HepG2 (cell line): ENCODE measurements at regions not wholly inside any gene's neighbourhood (a gene's known extent, or its start where the extent isn't known, plus 50 kb on each side); places are given as distances from the start of the nearest gene placed in this dataset.

Experiments
- ATAC-seq: fragments of 200-7000 bp; cut with Tn5 transposase; 3 replicates; pipeline ENCODE4 v1.9.1; 2020; ENCODE audit warnings: mild to moderate bottlenecking, moderate library complexity
- BruUV-seq: library from RNA; stranded (reverse); fragments of 400-500 nt; replicated peaks from 2 replicates; lab custom pipeline; 2021; lab: Mats Ljungman, UMichigan
- CTCF ChIA-PET: fragments of 300-600 bp; formaldehyde crosslinking; extraction: SDS; loops from one replicate; lab custom pipeline; 2021; ENCODE audit warnings: low total read pairs, inconsistent platforms, low intra/inter-chr PET ratio; lab: Yijun Ruan, JAX
- POLR2A ChIA-PET: fragments of 350-600 bp; sonication (Branson Sonifier 250); formaldehyde crosslinking; loops from one replicate; lab custom pipeline; 2020; ENCODE audit warnings: antibody characterized with exemption, inconsistent platforms; lab: Yijun Ruan, JAX
- DNase-seq: peaks from one replicate; pipeline ENCODE4 v3.0.0-alpha.2; 2015; ENCODE audit warnings: low spot score
- FAIRE-seq: peaks from 3 replicates; lab custom pipeline; 2011; peaks lifted over from hg19 to GRCh38; lab: Jason Lieb, UNC
- H2AFZ ChIP-seq: one replicate; pipeline ENCODE4 v1.6.1; 2011; ENCODE audit warnings: low read length, inconsistent platforms
- H3K27ac ChIP-seq: fragments of 300-600 bp; 3 replicates; pipeline ENCODE4 v1.8.0; 2011; ENCODE audit warnings: mixed run types, mild to moderate bottlenecking, mixed read lengths, low read length, inconsistent platforms; ENCODE audit not compliant: insufficient read depth; ENCODE audit errors: extremely low read length
- H3K27me3 ChIP-seq, 2 experiments: fragments of 200-600 bp in 1 of 2; 2 replicates in 1 of 2; 3 replicates in 1 of 2; pipeline versions ENCODE4 v1.6.0 to v1.8.0; 2011; ENCODE audit warnings: low read length in 2 of 2, mild to moderate bottlenecking in 2 of 2, moderate library complexity in 2 of 2, inconsistent platforms in 1 of 2; ENCODE audit not compliant: insufficient read depth in 2 of 2, control insufficient read depth in 1 of 2
- H3K36me3 ChIP-seq, 2 experiments: fragments of 200-600 bp in 1 of 2; replicated peaks in 1 of 2; 2 replicates in 1 of 2; 3 replicates in 1 of 2; pipeline versions ENCODE4 v1.5.1 to v1.8.0; 2011; ENCODE audit warnings: low read length in 2 of 2, inconsistent platforms in 1 of 2; ENCODE audit not compliant: insufficient read depth in 2 of 2, control insufficient read depth in 1 of 2
- H3K4me1 ChIP-seq: 2 replicates; pipeline ENCODE4 v1.5.1; 2012; ENCODE audit warnings: low read length, inconsistent platforms; ENCODE audit not compliant: insufficient read depth
- H3K4me2 ChIP-seq: 2 replicates; pipeline ENCODE4 v1.6.0; 2011; ENCODE audit warnings: low read depth, low read length, inconsistent platforms
- H3K4me3 ChIP-seq, 3 experiments: fragments of 200-600 bp in 1 of 3; sonication (generic), shearing (Covaris generic) in 1 of 3; replicated peaks in 1 of 3; 2 replicates each; pipeline ENCODE4 v1.5.1; 2011 to 2016; ENCODE audit warnings: low read length in 3 of 3, inconsistent platforms in 2 of 3, low read depth in 2 of 3, mild to moderate bottlenecking in 2 of 3, control low read depth in 1 of 3, mixed read lengths in 1 of 3; ENCODE audit not compliant: insufficient read depth in 1 of 3
- H3K79me2 ChIP-seq: one replicate; pipeline ENCODE4 v1.6.1; 2011; ENCODE audit warnings: low read length, inconsistent platforms; ENCODE audit not compliant: insufficient read depth
- H3K9ac ChIP-seq: 2 replicates; pipeline ENCODE4 v1.6.0; 2011; ENCODE audit warnings: mild to moderate bottlenecking, low read depth, low read length, inconsistent platforms; ENCODE audit not compliant: insufficient read depth
- H3K9me3 ChIP-seq: 2 replicates; pipeline ENCODE4 v1.5.1; 2012; ENCODE audit warnings: mild to moderate bottlenecking, low read length
- H4K20me1 ChIP-seq: 2 replicates; pipeline ENCODE4 v1.6.0; 2011; ENCODE audit warnings: inconsistent platforms, mild to moderate bottlenecking, low read length, moderate library complexity; ENCODE audit not compliant: insufficient read depth
- AHDC1 ChIP-seq: sonication (generic); formaldehyde crosslinking; IDR thresholded peaks from 2 replicates; pipeline ENCODE4 v1.5.1; 2020; ENCODE audit warnings: mild to moderate bottlenecking, missing genetic modification reagents, borderline replicate concordance
- JUN ChIP-seq: sonication (generic); formaldehyde crosslinking; IDR thresholded peaks from 2 replicates; pipeline ENCODE4 v1.4.0; 2020; ENCODE audit warnings: mild to moderate bottlenecking, missing genetic modification reagents
- MAZ ChIP-seq, 2 experiments: sonication (generic) in 1 of 2; formaldehyde crosslinking in 1 of 2; IDR thresholded peaks; 2 replicates each; pipeline versions ENCODE4 v1.5.0 to v1.6.1; 2012 to 2020; ENCODE audit warnings: low read depth in 2 of 2, mild to moderate bottlenecking in 2 of 2, borderline replicate concordance in 1 of 2, improper control_type of control experiment in 1 of 2, low read length in 1 of 2, missing genetic modification reagents in 1 of 2, moderate library complexity in 1 of 2
- MZF1 ChIP-seq: sonication (generic); formaldehyde crosslinking; IDR thresholded peaks from 2 replicates; pipeline ENCODE4 v1.8.1; 2023; ENCODE audit warnings: mild to moderate bottlenecking, missing genetic modification reagents, borderline replicate concordance
- NFYC ChIP-seq: IDR thresholded peaks from 2 replicates; pipeline ENCODE4 v1.6.1; 2016; ENCODE audit warnings: missing genetic modification reagents, missing compliant biosample characterization
- PCBP2 ChIP-seq: fragments of 200-400 bp; formaldehyde crosslinking; optimal IDR thresholded peaks from 2 replicates; pipeline ENCODE3; 2018; ENCODE audit warnings: low read length, low read depth; ENCODE audit not compliant: poor library complexity, severe bottlenecking
- SMARCE1 ChIP-seq: fragments of 450-650 bp; IDR thresholded peaks from 2 replicates; pipeline ENCODE4 v1.6.1; 2017; ENCODE audit warnings: borderline replicate concordance
- TERF1 ChIP-seq: sonication (generic); formaldehyde crosslinking; IDR thresholded peaks from 2 replicates; pipeline ENCODE4 v1.8.0; 2022; ENCODE audit warnings: mild to moderate bottlenecking, missing genetic modification reagents, moderate library complexity
- ZFP36 ChIP-seq: fragments of 150-350 bp; IDR thresholded peaks from 2 replicates; pipeline ENCODE4 v1.6.1; 2018; ENCODE audit warnings: borderline replicate concordance, low read length, low read depth; ENCODE audit not compliant: partially characterized antibody
- WGBS: methylation state at CpG from one replicate; pipeline ENCODE4 v1.1.6; 2017; ENCODE audit warnings: low lambda C conversion rate; 5-methylcytosine and 5-hydroxymethylcytosine counted together
- in situ Hi-C: cut with HindIII; loops from 2 replicates; pipeline ENCODE4 v1.10.0; 2017; ENCODE audit warnings: low pct_unique_long_range_greater_than_20kb; ENCODE audit not compliant: extremely low pct_ligation_motif_present
- intact Hi-C: fragments of 100-400 bp; cut with micrococcal nuclease; formaldehyde crosslinking; loops from one replicate; pipeline ENCODE4 v1.10.0; 2022; ENCODE audit not compliant: unreplicated experiment
- TF ChIP-seq, protein P1 (sequence below): fragments of 450-650 bp; IDR thresholded peaks from 2 replicates; pipeline ENCODE4 v1.6.1; 2017; ENCODE audit warnings: mild to moderate bottlenecking
- TF ChIP-seq, protein P2 (sequence below): sonication (generic); formaldehyde crosslinking; IDR thresholded peaks from 2 replicates; pipeline ENCODE4 v1.8.0; 2022; ENCODE audit warnings: mild to moderate bottlenecking, missing genetic modification reagents, borderline replicate concordance

DNA sequence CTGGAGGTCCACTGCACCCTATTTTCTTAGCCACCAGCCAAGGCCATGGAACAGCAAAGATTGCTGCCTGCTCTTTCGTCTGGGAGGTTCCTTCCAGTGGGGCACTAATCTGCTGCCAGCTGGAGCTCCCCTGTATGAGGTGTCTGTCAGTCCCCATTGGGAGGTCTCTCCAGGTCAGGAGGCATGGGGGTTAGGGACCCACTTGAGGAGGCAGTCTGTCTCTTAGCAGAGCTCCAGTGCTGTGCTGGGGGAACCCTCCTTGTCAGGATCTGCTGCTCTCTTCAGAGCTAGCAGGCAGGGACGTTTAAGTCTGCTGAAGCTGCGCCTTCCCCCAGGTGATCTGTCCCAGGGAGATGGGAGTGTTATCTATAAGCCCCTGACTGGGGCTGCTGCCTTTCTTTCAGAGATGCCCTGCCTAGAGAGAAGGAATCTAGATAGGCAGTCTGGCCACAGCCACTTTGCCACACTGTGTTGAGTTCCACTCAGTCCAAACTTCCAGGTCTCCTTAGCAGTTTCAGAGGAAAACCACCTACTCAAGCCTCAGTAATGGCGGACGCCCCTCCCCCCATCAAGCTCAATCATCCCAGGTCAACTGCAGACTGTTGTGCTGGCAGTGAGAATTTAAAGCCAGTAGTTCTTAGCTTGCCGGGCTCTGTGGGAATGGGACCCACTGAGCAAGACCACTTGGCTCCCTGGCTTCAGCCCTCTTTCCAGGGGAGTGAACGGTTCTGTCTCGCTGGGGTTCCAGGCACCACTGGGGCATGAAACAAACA is 317.7 kb downstream of the LRRC70 start:
- TF ChIP-seq MZF1 (no peak), MAZ (IDR thresholded peaks at IDR 0.05; ENCODE audit: borderline replicate concordance, low read depth, low read length) (no peak), MAZ (CRISPR knock-in tag; IDR thresholded peaks at IDR 0.05; ENCODE audit: low read depth) (no peak), ZFP36 (no peak), PCBP2 (no peak), JUN (no peak), TERF1 (CRISPR knock-in tag) (no peak), SMARCE1 (no peak), NFYC (CRISPR knock-in tag) (no peak), AHDC1 (no peak)
- TF ChIP-seq, protein P1, sequence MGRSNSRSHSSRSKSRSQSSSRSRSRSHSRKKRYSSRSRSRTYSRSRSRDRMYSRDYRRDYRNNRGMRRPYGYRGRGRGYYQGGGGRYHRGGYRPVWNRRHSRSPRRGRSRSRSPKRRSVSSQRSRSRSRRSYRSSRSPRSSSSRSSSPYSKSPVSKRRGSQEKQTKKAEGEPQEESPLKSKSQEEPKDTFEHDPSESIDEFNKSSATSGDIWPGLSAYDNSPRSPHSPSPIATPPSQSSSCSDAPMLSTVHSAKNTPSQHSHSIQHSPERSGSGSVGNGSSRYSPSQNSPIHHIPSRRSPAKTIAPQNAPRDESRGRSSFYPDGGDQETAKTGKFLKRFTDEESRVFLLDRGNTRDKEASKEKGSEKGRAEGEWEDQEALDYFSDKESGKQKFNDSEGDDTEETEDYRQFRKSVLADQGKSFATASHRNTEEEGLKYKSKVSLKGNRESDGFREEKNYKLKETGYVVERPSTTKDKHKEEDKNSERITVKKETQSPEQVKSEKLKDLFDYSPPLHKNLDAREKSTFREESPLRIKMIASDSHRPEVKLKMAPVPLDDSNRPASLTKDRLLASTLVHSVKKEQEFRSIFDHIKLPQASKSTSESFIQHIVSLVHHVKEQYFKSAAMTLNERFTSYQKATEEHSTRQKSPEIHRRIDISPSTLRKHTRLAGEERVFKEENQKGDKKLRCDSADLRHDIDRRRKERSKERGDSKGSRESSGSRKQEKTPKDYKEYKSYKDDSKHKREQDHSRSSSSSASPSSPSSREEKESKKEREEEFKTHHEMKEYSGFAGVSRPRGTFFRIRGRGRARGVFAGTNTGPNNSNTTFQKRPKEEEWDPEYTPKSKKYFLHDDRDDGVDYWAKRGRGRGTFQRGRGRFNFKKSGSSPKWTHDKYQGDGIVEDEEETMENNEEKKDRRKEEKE, result no peak
- TF ChIP-seq, protein P2, sequence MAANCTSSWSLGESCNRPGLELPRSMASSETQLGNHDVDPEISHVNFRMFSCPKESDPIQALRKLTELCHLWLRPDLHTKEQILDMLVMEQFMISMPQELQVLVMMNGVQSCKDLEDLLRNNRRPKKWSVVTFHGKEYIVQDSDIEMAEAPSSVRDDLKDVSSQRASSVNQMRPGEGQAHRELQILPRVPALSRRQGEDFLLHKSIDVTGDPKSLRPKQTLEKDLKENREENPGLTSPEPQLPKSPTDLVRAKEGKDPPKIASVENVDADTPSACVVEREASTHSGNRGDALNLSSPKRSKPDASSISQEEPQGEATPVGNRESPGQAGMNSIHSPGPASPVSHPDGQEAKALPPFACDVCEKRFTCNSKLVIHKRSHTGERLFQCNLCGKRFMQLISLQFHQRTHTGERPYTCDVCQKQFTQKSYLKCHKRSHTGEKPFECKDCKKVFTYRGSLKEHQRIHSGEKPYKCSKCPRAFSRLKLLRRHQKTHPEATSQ (CRISPR knock-in tag), result no peak
- TF ChIP-seq, all 625 proteins: peak for 0
- H3K4me2 ChIP-seq, result no peak overlapping the region
- no peaks in the 10 kb centered on the region for H4K20me1 ChIP-seq
- H3K9me3 ChIP-seq, result no peaks in the 10 kb centered on the region
- no peaks in the 10 kb centered on the region for H3K27me3 ChIP-seq
- DNase-seq, result no peak
- no peak for FAIRE-seq
- POLR2A ChIA-PET, result no interaction called here
- H3K79me2 ChIP-seq, result no peaks in the 10 kb centered on the region
- WGBS, result 10% methylated on average over 3 of the region's 8 CpGs
- H3K4me3 ChIP-seq, result no peak overlapping the region
- in situ Hi-C loops, result no loop called here
- CTCF ChIA-PET, result no interaction called here
- H2AFZ ChIP-seq, result no peak overlapping the region
- no peak for ATAC-seq
- intact Hi-C loops, result loop anchor here (5.0 kb wide), 1 partner anchor 1109 kb away; no protein-coding TSS in a partner anchor
- H3K9ac ChIP-seq, result no peak overlapping the region
- no peaks in the 10 kb centered on the region for H3K4me1 ChIP-seq
- H3K27ac ChIP-seq, result no peak overlapping the region
- no TSS peak for BruUV-seq
- H3K36me3 ChIP-seq, result no peaks in the 10 kb centered on the region
